ENCODE measurements at regions not wholly inside any gene's neighbourhood (a gene's known extent, or its start where the extent isn't known, plus 50 kb on each side); places are given as distances from the start of the nearest gene placed in this dataset.

DNA sequence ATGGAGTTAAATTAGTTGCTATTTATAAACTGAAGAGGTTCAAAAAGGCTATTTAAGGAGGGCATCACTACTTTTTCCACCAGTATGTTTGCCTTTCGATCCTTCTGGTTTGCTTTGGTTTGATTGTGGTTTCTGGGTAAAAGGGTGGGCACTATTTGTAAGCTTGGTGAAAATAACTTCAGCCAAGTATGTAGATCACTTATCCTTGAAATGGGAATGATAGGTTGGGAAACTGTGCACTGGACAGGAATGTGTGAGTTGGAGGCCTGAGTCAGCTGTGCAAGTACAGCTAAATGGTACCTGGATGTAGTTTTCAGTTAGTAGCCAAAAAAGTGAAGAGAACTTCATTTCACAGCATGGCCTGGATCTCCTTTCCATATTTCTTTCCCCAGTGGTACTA is 466.2 kb downstream of the ENC1 start:
- TF ChIP-seq EZH2 (IDR thresholded peaks at IDR 0.05; ENCODE audit: borderline replicate concordance, insufficient read depth, low read length, poor library complexity, severe bottlenecking) = no peak
- no peak for TF ChIP-seq RAD21 (conservative IDR thresholded peaks at IDR 0.05)
- TF ChIP-seq, protein P1, sequence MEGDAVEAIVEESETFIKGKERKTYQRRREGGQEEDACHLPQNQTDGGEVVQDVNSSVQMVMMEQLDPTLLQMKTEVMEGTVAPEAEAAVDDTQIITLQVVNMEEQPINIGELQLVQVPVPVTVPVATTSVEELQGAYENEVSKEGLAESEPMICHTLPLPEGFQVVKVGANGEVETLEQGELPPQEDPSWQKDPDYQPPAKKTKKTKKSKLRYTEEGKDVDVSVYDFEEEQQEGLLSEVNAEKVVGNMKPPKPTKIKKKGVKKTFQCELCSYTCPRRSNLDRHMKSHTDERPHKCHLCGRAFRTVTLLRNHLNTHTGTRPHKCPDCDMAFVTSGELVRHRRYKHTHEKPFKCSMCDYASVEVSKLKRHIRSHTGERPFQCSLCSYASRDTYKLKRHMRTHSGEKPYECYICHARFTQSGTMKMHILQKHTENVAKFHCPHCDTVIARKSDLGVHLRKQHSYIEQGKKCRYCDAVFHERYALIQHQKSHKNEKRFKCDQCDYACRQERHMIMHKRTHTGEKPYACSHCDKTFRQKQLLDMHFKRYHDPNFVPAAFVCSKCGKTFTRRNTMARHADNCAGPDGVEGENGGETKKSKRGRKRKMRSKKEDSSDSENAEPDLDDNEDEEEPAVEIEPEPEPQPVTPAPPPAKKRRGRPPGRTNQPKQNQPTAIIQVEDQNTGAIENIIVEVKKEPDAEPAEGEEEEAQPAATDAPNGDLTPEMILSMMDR (IDR thresholded peaks at IDR 0.05; ENCODE audit: poor library complexity, severe bottlenecking) = no peak
- no peak for TF ChIP-seq POLR2AphosphoS5 (IDR thresholded peaks at IDR 0.05)
- TF ChIP-seq, protein P2, sequence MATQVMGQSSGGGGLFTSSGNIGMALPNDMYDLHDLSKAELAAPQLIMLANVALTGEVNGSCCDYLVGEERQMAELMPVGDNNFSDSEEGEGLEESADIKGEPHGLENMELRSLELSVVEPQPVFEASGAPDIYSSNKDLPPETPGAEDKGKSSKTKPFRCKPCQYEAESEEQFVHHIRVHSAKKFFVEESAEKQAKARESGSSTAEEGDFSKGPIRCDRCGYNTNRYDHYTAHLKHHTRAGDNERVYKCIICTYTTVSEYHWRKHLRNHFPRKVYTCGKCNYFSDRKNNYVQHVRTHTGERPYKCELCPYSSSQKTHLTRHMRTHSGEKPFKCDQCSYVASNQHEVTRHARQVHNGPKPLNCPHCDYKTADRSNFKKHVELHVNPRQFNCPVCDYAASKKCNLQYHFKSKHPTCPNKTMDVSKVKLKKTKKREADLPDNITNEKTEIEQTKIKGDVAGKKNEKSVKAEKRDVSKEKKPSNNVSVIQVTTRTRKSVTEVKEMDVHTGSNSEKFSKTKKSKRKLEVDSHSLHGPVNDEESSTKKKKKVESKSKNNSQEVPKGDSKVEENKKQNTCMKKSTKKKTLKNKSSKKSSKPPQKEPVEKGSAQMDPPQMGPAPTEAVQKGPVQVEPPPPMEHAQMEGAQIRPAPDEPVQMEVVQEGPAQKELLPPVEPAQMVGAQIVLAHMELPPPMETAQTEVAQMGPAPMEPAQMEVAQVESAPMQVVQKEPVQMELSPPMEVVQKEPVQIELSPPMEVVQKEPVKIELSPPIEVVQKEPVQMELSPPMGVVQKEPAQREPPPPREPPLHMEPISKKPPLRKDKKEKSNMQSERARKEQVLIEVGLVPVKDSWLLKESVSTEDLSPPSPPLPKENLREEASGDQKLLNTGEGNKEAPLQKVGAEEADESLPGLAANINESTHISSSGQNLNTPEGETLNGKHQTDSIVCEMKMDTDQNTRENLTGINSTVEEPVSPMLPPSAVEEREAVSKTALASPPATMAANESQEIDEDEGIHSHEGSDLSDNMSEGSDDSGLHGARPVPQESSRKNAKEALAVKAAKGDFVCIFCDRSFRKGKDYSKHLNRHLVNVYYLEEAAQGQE (IDR thresholded peaks at IDR 0.05; ENCODE audit: borderline replicate concordance) = no peak
- no peak for TF ChIP-seq SMC3 (conservative IDR thresholded peaks at IDR 0.05; ENCODE audit: poor library complexity)
- no peak for TF ChIP-seq EP300 (conservative IDR thresholded peaks at IDR 0.05; ENCODE audit: poor library complexity, severe bottlenecking)
